Ishikawa (cell line): ENCODE measurements at regions not wholly inside any gene's neighbourhood (a gene's known extent, or its start where the extent isn't known, plus 50 kb on each side); places are given as distances from the start of the nearest gene placed in this dataset.

Experiments
- EP300 ChIP-seq: IDR thresholded peaks from 2 replicates; pipeline ENCODE4 v1.6.1; 2012; ENCODE audit warnings: borderline replicate concordance
- FOXM1 ChIP-seq: IDR thresholded peaks from 2 replicates; pipeline ENCODE4 v1.6.1; 2012; ENCODE audit warnings: low read depth, borderline replicate concordance
- TEAD4 ChIP-seq: IDR thresholded peaks from 2 replicates; pipeline ENCODE4 v1.6.1; 2012
- ZBTB7A ChIP-seq: IDR thresholded peaks from 2 replicates; pipeline ENCODE4 v1.6.1; 2012; ENCODE audit warnings: low read depth

DNA sequence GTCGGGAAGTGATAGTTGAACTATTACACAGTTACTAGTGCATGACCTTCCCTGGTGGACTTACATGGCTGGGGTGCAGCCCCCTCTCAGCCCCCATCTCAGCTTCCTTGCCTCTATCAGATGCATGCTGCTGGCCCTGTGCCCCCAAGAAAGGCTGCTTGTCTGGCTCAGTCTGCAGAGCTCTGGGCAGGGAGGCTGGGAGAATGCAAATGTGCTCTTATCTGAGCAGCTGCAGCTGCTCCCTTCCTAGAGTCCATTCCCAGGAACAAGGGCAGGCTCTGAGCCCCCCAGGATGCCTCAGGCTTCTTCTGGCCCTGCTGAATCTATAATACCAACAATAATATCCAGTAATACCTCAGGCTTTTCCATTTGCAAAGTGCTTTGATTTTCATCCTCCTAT, 218.1 kb upstream of the SRRM4 start:
- TF ChIP-seq ZBTB7A = no peak
- no peak for TF ChIP-seq TEAD4
- TF ChIP-seq EP300 = no peak
- no peak for TF ChIP-seq FOXM1
